WTC11 (cell line): ENCODE measurements at regions not wholly inside any gene's neighbourhood (a gene's known extent, or its start where the extent isn't known, plus 50 kb on each side); places are given as distances from the start of the nearest gene placed in this dataset.

ENCODE experiments used
- CREB1 ChIP-seq: sonication (generic); formaldehyde crosslinking; IDR thresholded peaks from 2 replicates; pipeline ENCODE4 v1.8.0; 2023; ENCODE audit warnings: mild to moderate bottlenecking, missing genetic modification reagents
- CTCF ChIP-seq: fragments of 200-600 bp; IDR thresholded peaks from 2 replicates; pipeline ENCODE4 v1.8.0; 2022; ENCODE audit warnings: antibody characterized with exemption
- ERG ChIP-seq: fragments of 250-450 bp; sonication (Bioruptor Pico); IDR thresholded peaks from 2 replicates; pipeline ENCODE4 v1.8.0; 2021; ENCODE audit warnings: mild to moderate bottlenecking
- ETV6 ChIP-seq: sonication (generic); formaldehyde crosslinking; IDR thresholded peaks from 2 replicates; pipeline ENCODE4 v1.8.1; 2022; ENCODE audit warnings: mild to moderate bottlenecking, missing genetic modification reagents
- FOXJ3 ChIP-seq: sonication (generic); formaldehyde crosslinking; IDR thresholded peaks from 2 replicates; pipeline ENCODE4 v1.9.0; 2021; ENCODE audit warnings: missing genetic modification reagents, mild to moderate bottlenecking, borderline replicate concordance
- FOXK1 ChIP-seq: sonication (generic); formaldehyde crosslinking; IDR thresholded peaks from 2 replicates; pipeline ENCODE4 v1.8.0; 2022; ENCODE audit warnings: mild to moderate bottlenecking, moderate library complexity, missing genetic modification reagents
- GABPB1 ChIP-seq: sonication (generic); formaldehyde crosslinking; IDR thresholded peaks from 2 replicates; pipeline ENCODE4 v1.8.1; 2023; ENCODE audit warnings: mild to moderate bottlenecking, missing genetic modification reagents
- ZNF121 ChIP-seq: sonication (generic); formaldehyde crosslinking; IDR thresholded peaks from 2 replicates; pipeline ENCODE4 v1.8.0; 2023; ENCODE audit warnings: missing genetic modification reagents
- ZNF281 ChIP-seq: sonication (generic); formaldehyde crosslinking; IDR thresholded peaks from 2 replicates; pipeline ENCODE4 v1.8.0; 2023; ENCODE audit warnings: mild to moderate bottlenecking, missing genetic modification reagents

GRCh38 chr3:164818318-164818717 lies 260.0 kb downstream of the SI start:
- no peak for TF ChIP-seq GABPB1 (CRISPR knock-in tag)
- TF ChIP-seq CTCF, result no peak
- TF ChIP-seq FOXK1, result no peak
- TF ChIP-seq ETV6, result no peak
- no peak for TF ChIP-seq CREB1 (CRISPR knock-in tag)
- no peak for TF ChIP-seq ZNF121 (CRISPR knock-in tag)
- no peak for TF ChIP-seq FOXJ3 (CRISPR knock-in tag)
- TF ChIP-seq ZNF281 (CRISPR knock-in tag), result no peak
- TF ChIP-seq ERG (CRISPR knock-in tag), result no peak
